Natural killer cell (primary cell): ENCODE measurements at regions not wholly inside any gene's neighbourhood (a gene's known extent, or its start where the extent isn't known, plus 50 kb on each side); places are given as distances from the start of the nearest gene placed in this dataset.

Experiments
- ATAC-seq, 3 donors: fragments of 150-1000 bp in 2 of 3; fragments of 200-7000 bp in 1 of 3; cut with Tn5 transposase; 1 replicate in 1 of 3; 2 replicates in 2 of 3; pipeline ENCODE4 v1.10.0; 2021; ENCODE audit warnings: mild to moderate bottlenecking in 2 of 3, moderate library complexity in 2 of 3
- DNase-seq, 2 donors: peaks; one replicate each; pipeline versions ENCODE4 v3.0.0 to v3.0.0-alpha.2; 2013 to 2021; ENCODE audit warnings: mixed read lengths in 1 of 2
- H3K27ac ChIP-seq: one replicate; pipeline ENCODE4 v1.5.1; 2013; ENCODE audit warnings: mild to moderate bottlenecking, low read length
- H3K27me3 ChIP-seq: one replicate; pipeline ENCODE4 v1.6.1; 2013; ENCODE audit warnings: low read length; ENCODE audit not compliant: control insufficient read depth, insufficient read depth
- H3K36me3 ChIP-seq: one replicate; pipeline ENCODE4 v1.6.1; 2013; ENCODE audit warnings: low read length; ENCODE audit not compliant: control insufficient read depth, insufficient read depth
- H3K4me1 ChIP-seq: one replicate; pipeline ENCODE4 v1.6.1; 2013; ENCODE audit warnings: low read length; ENCODE audit not compliant: control insufficient read depth, insufficient read depth
- H3K4me3 ChIP-seq: one replicate; pipeline ENCODE4 v1.5.1; 2013; ENCODE audit warnings: low read length
- H3K9me3 ChIP-seq: one replicate; pipeline ENCODE4 v1.6.1; 2013; ENCODE audit warnings: low read length; ENCODE audit not compliant: control insufficient read depth, insufficient read depth
- H3K27ac Mint-ChIP-seq, 2 donors: one replicate each; pipeline ENCODE4 v1.8.0; 2022; ENCODE audit warnings: mild to moderate bottlenecking in 2 of 2, mixed read lengths in 2 of 2, moderate library complexity in 1 of 2
- H3K27me3 Mint-ChIP-seq, 2 donors: one replicate each; pipeline ENCODE4 v1.8.0; 2022; ENCODE audit warnings: low read depth in 2 of 2, mixed read lengths in 2 of 2
- H3K36me3 Mint-ChIP-seq: one replicate; pipeline ENCODE4 v1.8.0; 2022; ENCODE audit warnings: mixed read lengths
- H3K4me1 Mint-ChIP-seq, 2 donors: one replicate each; pipeline ENCODE4 v1.8.0; 2022; ENCODE audit warnings: mixed read lengths in 2 of 2
- H3K4me3 Mint-ChIP-seq: one replicate; pipeline ENCODE4 v1.8.0; 2022; ENCODE audit warnings: mild to moderate bottlenecking, moderate library complexity, mixed read lengths
- H3K9me3 Mint-ChIP-seq, 2 donors: one replicate each; pipeline ENCODE4 v1.8.0; 2022; ENCODE audit warnings: mixed read lengths in 2 of 2
- CTCF ChIP-seq: fragments of 200-600 bp; IDR thresholded peaks from one replicate; pipeline ENCODE4 v1.8.0; 2022; ENCODE audit warnings: antibody characterized with exemption
- WGBS: methylation state at CpG from one replicate; pipeline ENCODE4 v1.1.7; 2013; ENCODE audit warnings: missing lambda C conversion rate; ENCODE audit not compliant: insufficient coverage; 5-methylcytosine and 5-hydroxymethylcytosine counted together
- intact Hi-C: fragments of 100-400 bp; cut with micrococcal nuclease; formaldehyde crosslinking; loops from one replicate; pipeline ENCODE4 v1.14.2; 2022

DNA sequence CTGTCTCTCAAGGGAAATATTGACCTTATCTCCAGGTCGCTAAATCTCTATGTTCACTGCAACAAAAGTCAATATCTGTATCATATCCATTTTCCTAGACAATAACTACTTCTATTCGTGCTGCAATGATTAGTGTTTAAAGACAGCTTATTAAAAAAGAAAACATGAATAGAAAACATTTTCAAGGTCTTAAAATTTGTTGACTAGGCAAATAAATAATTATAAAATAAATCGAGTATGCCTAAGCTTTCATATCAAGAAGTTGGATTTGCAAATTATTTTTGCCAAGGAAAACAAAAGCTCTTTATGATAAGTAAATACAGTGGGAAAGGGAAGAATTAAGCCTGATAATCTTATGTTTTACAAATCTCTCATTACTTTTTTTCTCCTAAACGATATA lies 428.5 kb downstream of the NUP35 start:
- Mint-ChIP-seq H3K9me3 (peaks cover 12 to 28% of the 10 kb centered on the region in 2 donors), H3K27ac (no peak overlapping the region), H3K4me1 (no peaks in the 10 kb centered on the region), H3K27me3 (no peaks in the 10 kb centered on the region), H3K4me3 (no peak overlapping the region), H3K36me3 (peaks cover 8% of the 10 kb centered on the region)
- no peaks in the 10 kb centered on the region for H3K9me3 ChIP-seq
- no peaks in the 10 kb centered on the region for H3K27me3 ChIP-seq
- H3K4me1 ChIP-seq = no peaks in the 10 kb centered on the region
- no peak overlapping the region for H3K4me3 ChIP-seq
- H3K36me3 ChIP-seq = no peaks in the 10 kb centered on the region
- intact Hi-C loops = no loop called here
- DNase-seq (no peak), ATAC-seq (no peak)
- no CpG with 5 or more reads among the region's 4 CpGs for WGBS
- no peak overlapping the region for H3K27ac ChIP-seq
- TF ChIP-seq CTCF = no peak

DNA sequence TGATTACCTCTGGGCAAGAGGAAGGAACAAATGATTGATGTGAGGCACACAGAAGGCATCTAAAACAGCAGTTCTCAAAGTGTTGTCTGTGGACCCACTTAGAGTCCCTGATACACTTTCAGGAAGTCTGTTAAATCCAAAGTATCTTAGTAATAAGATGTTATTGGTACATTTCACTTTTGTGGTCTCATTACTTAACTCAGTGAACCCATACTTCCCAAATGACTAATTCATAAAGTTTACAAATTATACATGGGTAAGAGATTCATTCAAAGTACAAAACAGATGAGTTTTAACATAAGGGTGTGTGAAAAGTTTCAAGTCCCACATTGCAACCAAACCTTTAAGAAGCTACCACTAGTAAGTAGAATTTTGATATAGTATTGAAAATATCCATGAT lies 440.5 kb downstream of the NUP35 start:
- Histone ChIP-seq H3K4me1 (no peaks in the 10 kb centered on the region), H3K4me3 (no peak overlapping the region), H3K27ac (no peak overlapping the region), H3K36me3 (no peaks in the 10 kb centered on the region), H3K9me3 (no peaks in the 10 kb centered on the region), H3K27me3 (no peaks in the 10 kb centered on the region)
- H3K4me1 Mint-ChIP-seq = no peaks in the 10 kb centered on the region
- no peak for ATAC-seq
- H3K27ac Mint-ChIP-seq = no peak overlapping the region
- no peaks in the 10 kb centered on the region for H3K27me3 Mint-ChIP-seq
- no peaks in the 10 kb centered on the region for H3K36me3 Mint-ChIP-seq
- DNase-seq = no peak
- intact Hi-C loops = no loop called here
- H3K4me3 Mint-ChIP-seq = no peak overlapping the region
- H3K9me3 Mint-ChIP-seq = peaks cover 10 to 13% of the 10 kb centered on the region in 2 donors
- no peak for TF ChIP-seq CTCF

DNA sequence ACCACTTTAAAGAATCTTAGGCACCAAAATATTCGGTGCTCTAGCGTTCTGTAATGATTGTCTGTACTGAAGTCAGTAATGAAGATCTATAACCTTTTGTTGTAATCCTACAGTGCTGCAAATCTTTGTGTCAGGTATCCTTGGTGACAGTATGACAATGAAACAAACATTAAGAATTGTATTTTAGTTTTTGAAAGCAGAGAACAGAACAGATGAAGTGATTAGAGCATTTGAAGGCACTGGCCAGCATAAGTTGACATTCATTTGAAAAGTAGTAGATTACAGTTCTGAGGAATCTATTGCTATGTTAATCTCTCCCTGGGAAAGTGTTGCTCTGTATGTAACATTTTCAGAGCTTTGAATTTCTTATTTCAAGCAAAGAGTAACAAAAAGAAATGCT lies 451.2 kb downstream of the NUP35 start:
- Histone ChIP-seq H3K9me3 (peaks cover 7% of the 10 kb centered on the region), H3K4me3 (no peak overlapping the region), H3K36me3 (no peaks in the 10 kb centered on the region), H3K4me1 (no peaks in the 10 kb centered on the region), H3K27me3 (no peaks in the 10 kb centered on the region), H3K27ac (no peak overlapping the region)
- no peak for TF ChIP-seq CTCF
- DNase-seq = no peak
- no peak overlapping the region for H3K27ac Mint-ChIP-seq
- no peak overlapping the region for H3K4me3 Mint-ChIP-seq
- no peaks in the 10 kb centered on the region for H3K4me1 Mint-ChIP-seq
- ATAC-seq = no peak
- 83% methylated on average over 2 of the region's 2 CpGs for WGBS
- no peaks in the 10 kb centered on the region for H3K27me3 Mint-ChIP-seq
- intact Hi-C loops = no loop called here
- peaks cover 14 to 28% of the 10 kb centered on the region in 2 donors for H3K9me3 Mint-ChIP-seq
- H3K36me3 Mint-ChIP-seq = no peaks in the 10 kb centered on the region

DNA sequence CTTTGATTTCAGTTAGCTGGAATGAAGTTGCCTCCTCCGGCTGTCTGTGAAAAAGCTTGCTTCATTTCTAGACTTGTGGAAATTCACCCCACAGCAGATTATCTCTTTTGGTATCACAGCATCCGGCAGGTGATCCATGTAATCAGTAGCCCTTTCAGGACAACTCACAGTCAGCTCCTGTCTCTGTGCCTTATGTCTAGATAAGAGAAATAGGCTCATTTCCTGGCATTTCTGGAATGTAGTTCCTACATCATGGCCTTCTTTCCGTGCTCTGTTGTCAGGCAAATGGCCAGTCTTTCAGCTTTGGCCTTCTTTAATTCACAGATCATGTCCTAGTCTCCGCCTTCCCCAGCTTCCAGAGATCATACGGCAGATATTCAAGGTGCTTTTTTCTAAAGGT lies 455.4 kb downstream of the NUP35 start:
- Mint-ChIP-seq H3K36me3 (no peaks in the 10 kb centered on the region), H3K4me1 (no peaks in the 10 kb centered on the region), H3K4me3 (no peak overlapping the region), H3K27me3 (no peaks in the 10 kb centered on the region), H3K9me3 (peaks cover 12 to 21% of the 10 kb centered on the region in 2 donors), H3K27ac (no peak overlapping the region)
- no peaks in the 10 kb centered on the region for H3K27me3 ChIP-seq
- DNase-seq = no peak
- H3K4me3 ChIP-seq = no peak overlapping the region
- 82% methylated on average over 5 of the region's 5 CpGs for WGBS
- peaks cover 9% of the 10 kb centered on the region for H3K9me3 ChIP-seq
- intact Hi-C loops = no loop called here
- no peak overlapping the region for H3K27ac ChIP-seq
- H3K36me3 ChIP-seq = no peaks in the 10 kb centered on the region
- ATAC-seq = no peak
- no peak for TF ChIP-seq CTCF
- no peaks in the 10 kb centered on the region for H3K4me1 ChIP-seq
